GM12878 (cell line): ENCODE measurements at regions not wholly inside any gene's neighbourhood (a gene's known extent, or its start where the extent isn't known, plus 50 kb on each side); places are given as distances from the start of the nearest gene placed in this dataset.

Experiments
- ATAC-seq: fragments of 200-7000 bp; cut with Tn5 transposase; 3 replicates; pipeline ENCODE4 v1.9.1; 2020; ENCODE audit warnings: mild to moderate bottlenecking, moderate library complexity
- BruUV-seq: library from RNA; stranded (reverse); fragments of 400-500 nt; replicated peaks from 2 replicates; lab custom pipeline; 2021; lab: Mats Ljungman, UMichigan
- CTCF ChIA-PET: fragments of 300-600 bp; sonication (Branson Sonifier 250); formaldehyde crosslinking; extraction: SDS; loops from one replicate; lab custom pipeline; 2021; ENCODE audit warnings: inconsistent platforms; lab: Yijun Ruan, JAX
- POLR2A ChIA-PET: fragments of 350-600 bp; formaldehyde crosslinking; extraction: SDS; loops from one replicate; lab custom pipeline; 2021; ENCODE audit warnings: inconsistent platforms; lab: Charles Lee
- RAD21 ChIA-PET: fragments of 300-600 bp; sonication (Branson Sonifier 250); formaldehyde crosslinking; loops from one replicate; lab custom pipeline; 2023; ENCODE audit warnings: antibody characterized with exemption; ENCODE audit not compliant: unreplicated experiment; lab: Charles Lee
- SMC1A ChIA-PET: fragments of 300-600 bp; sonication (Branson Sonifier 250); formaldehyde crosslinking; loops from one replicate; lab custom pipeline; 2023; ENCODE audit not compliant: unreplicated experiment, uncharacterized antibody; lab: Charles Lee
- DNase-seq: peaks from one replicate; pipeline ENCODE4 v3.0.0-alpha.2; 2011; ENCODE audit warnings: low read depth, low spot score
- FAIRE-seq: peaks from 3 replicates; lab custom pipeline; 2011; peaks lifted over from hg19 to GRCh38; lab: Jason Lieb, UNC
- H2AFZ ChIP-seq: 2 replicates; pipeline ENCODE4 v1.6.0; 2011; ENCODE audit warnings: low read depth, low read length, control low read depth; ENCODE audit not compliant: control insufficient read depth
- H3K27ac ChIP-seq: 2 replicates; pipeline ENCODE4 v1.5.1; 2011; ENCODE audit warnings: control low read depth; ENCODE audit not compliant: control insufficient read depth, insufficient read depth
- H3K27me3 ChIP-seq, 2 experiments: replicated peaks in 1 of 2; 2 replicates each; pipeline versions ENCODE4 v1.6.0 to v1.6.1; 2011; ENCODE audit warnings: low read length in 1 of 2; ENCODE audit not compliant: control insufficient read depth in 2 of 2, insufficient read depth in 2 of 2
- H3K36me3 ChIP-seq, 2 experiments: 2 replicates each; pipeline ENCODE4 v1.5.1; 2011; ENCODE audit warnings: low read length in 1 of 2; ENCODE audit not compliant: control insufficient read depth in 2 of 2, insufficient read depth in 2 of 2
- H3K4me1 ChIP-seq: 2 replicates; pipeline ENCODE4 v1.6.1; 2011; ENCODE audit warnings: mild to moderate bottlenecking, low read length, moderate library complexity, mixed read lengths; ENCODE audit not compliant: control insufficient read depth, insufficient read depth
- H3K4me2 ChIP-seq: 2 replicates; pipeline ENCODE4 v1.6.0; 2011; ENCODE audit warnings: control low read depth; ENCODE audit not compliant: control insufficient read depth, insufficient read depth
- H3K4me3 ChIP-seq: fragments of 200-600 bp; sonication (generic); 2 replicates; pipeline ENCODE4 v1.5.1; 2016
- H3K79me2 ChIP-seq: 2 replicates; pipeline ENCODE4 v1.6.0; 2011; ENCODE audit warnings: low read length; ENCODE audit not compliant: control insufficient read depth, insufficient read depth
- H3K9ac ChIP-seq: 2 replicates; pipeline ENCODE4 v1.8.0; 2011; ENCODE audit warnings: low read length, control low read depth, mixed read lengths; ENCODE audit not compliant: control insufficient read depth, insufficient read depth
- H3K9me3 ChIP-seq: replicated peaks from 3 replicates; pipeline ENCODE4 v1.5.1; 2011; ENCODE audit warnings: mild to moderate bottlenecking, low read length; ENCODE audit not compliant: control insufficient read depth, insufficient read depth
- H4K20me1 ChIP-seq: 2 replicates; pipeline ENCODE4 v1.6.0; 2011; ENCODE audit not compliant: control insufficient read depth, insufficient read depth
- GATAD2B ChIP-seq: fragments of 450-650 bp; conservative IDR thresholded peaks from 2 replicates; pipeline ENCODE4 v1.6.1; 2017; ENCODE audit warnings: low read depth, mild to moderate bottlenecking, moderate library complexity
- NFYB ChIP-seq: IDR thresholded peaks from 2 replicates; pipeline ENCODE4 v1.6.1; 2011; ENCODE audit warnings: low read depth, mild to moderate bottlenecking, low read length, improper control_type of control experiment, moderate library complexity; ENCODE audit not compliant: insufficient read depth
- NR2C2 ChIP-seq: IDR thresholded peaks from 2 replicates; pipeline ENCODE4 v1.6.1; 2011; ENCODE audit warnings: borderline replicate concordance, low read depth; ENCODE audit not compliant: control insufficient read depth, insufficient read length
- TCF3 ChIP-seq: IDR thresholded peaks from 2 replicates; pipeline ENCODE4 v1.6.1; 2012; ENCODE audit warnings: low read depth, mild to moderate bottlenecking, low read length, borderline replicate concordance; ENCODE audit not compliant: insufficient read depth
- YBX1 ChIP-seq: fragments of 450-650 bp; IDR thresholded peaks from 2 replicates; pipeline ENCODE4 v1.6.1; 2016; ENCODE audit warnings: antibody characterized with exemption
- ZNF687 ChIP-seq: fragments of 450-650 bp; IDR thresholded peaks from 2 replicates; pipeline ENCODE4 v1.6.1; 2017; ENCODE audit warnings: mild to moderate bottlenecking, moderate library complexity
- WGBS: methylation state at CpG from one replicate; pipeline ENCODE4 v1.1.6; 2016; ENCODE audit warnings: low lambda C conversion rate; ENCODE audit not compliant: insufficient replicate concordance, insufficient coverage; ENCODE audit errors: missing lambda C conversion rate; 5-methylcytosine and 5-hydroxymethylcytosine counted together
- in situ Hi-C: fragments of 300-500 bp; cut with MboI; formaldehyde crosslinking; loops from 9 replicates; pipeline ENCODE4 v1.14.3; 2018; ENCODE audit warnings: mixed read lengths
- intact Hi-C: fragments of 100-400 bp; cut with micrococcal nuclease; formaldehyde crosslinking; loops from one replicate; pipeline ENCODE4 v1.14.2; 2022; ENCODE audit not compliant: unreplicated experiment

- TF ChIP-seq TCF3, result no peak
- TF ChIP-seq GATAD2B, result no peak
Measured at GRCh38 chr14:75374911-75375310, 52.9 kb upstream of the JDP2 start (continued).

- no peak overlapping the region; the same call in 1 of the 2 replicates for H2AFZ ChIP-seq
- FAIRE-seq (peak; percentile 54), ATAC-seq (no peak), DNase-seq (no peak)
- 20% methylated on average over 3 of the region's 3 CpGs for WGBS
- no peaks in the 10 kb centered on the region for H4K20me1 ChIP-seq
- no peak overlapping the region for H3K4me2 ChIP-seq
- RAD21 ChIA-PET, result no interaction called here
- in situ Hi-C loops, result no loop called here
- H3K36me3 ChIP-seq, result no peaks in the 10 kb centered on the region
- no peak overlapping the region for H3K27ac ChIP-seq
- no peak overlapping the region for H3K4me3 ChIP-seq
- CTCF ChIA-PET, result interaction anchor here (1.0 to 1.4 kb wide), 2 partner anchors 71 to 78 kb away, joined by 4 to 6 read pairs; no protein-coding TSS in a partner anchor
- no peaks in the 10 kb centered on the region for H3K9me3 ChIP-seq
- SMC1A ChIA-PET, result interaction anchor here (1.0 to 1.5 kb wide), 3 partner anchors 13 to 119 kb away, joined by 3 to 4 read pairs (median 3); no protein-coding TSS in a partner anchor
- no peaks in the 10 kb centered on the region for H3K4me1 ChIP-seq
- H3K9ac ChIP-seq, result no peak overlapping the region
- BruUV-seq, result no TSS peak
- intact Hi-C loops, result no loop called here
- POLR2A ChIA-PET, result no interaction called here
- H3K27me3 ChIP-seq, result no peaks in the 10 kb centered on the region
- TF ChIP-seq YBX1, result no peak
- no peak for TF ChIP-seq NR2C2
- TF ChIP-seq NFYB, result no peak
- TF ChIP-seq ZNF687, result no peak
- no peaks in the 10 kb centered on the region for H3K79me2 ChIP-seq
Measured at GRCh38 chr14:75375983-75376382, 51.8 kb upstream of the JDP2 start.
